K562 (cell line): ENCODE measurements at regions not wholly inside any gene's neighbourhood (a gene's known extent, or its start where the extent isn't known, plus 50 kb on each side); places are given as distances from the start of the nearest gene placed in this dataset.

Source experiments
- ATAC-seq: fragments of 200-7000 bp; cut with Tn5 transposase; 3 replicates; pipeline ENCODE4 v1.9.1; 2020; ENCODE audit warnings: moderate library complexity
- BruUV-seq: library from RNA; stranded (reverse); fragments of 400-500 nt; replicated peaks from 2 replicates; lab custom pipeline; 2021; lab: Mats Ljungman, UMichigan
- CTCF ChIA-PET: fragments of 300-600 bp; formaldehyde crosslinking; extraction: SDS; loops from one replicate; lab custom pipeline; 2021; ENCODE audit warnings: low intra/inter-chr PET ratio; lab: Yijun Ruan, JAX
- POLR2A ChIA-PET: fragments of 300-600, 350-650 bp; sonication (Branson Sonifier 250); formaldehyde crosslinking; extraction: SDS; loops from one replicate; lab custom pipeline; 2021; ENCODE audit warnings: antibody characterized with exemption, inconsistent platforms; lab: Yijun Ruan, JAX
- DNase-seq, 4 experiments: peaks; one replicate each; pipeline versions ENCODE4 v3.0.0 to v3.0.0-alpha.2; 2011 to 2018; ENCODE audit warnings: low spot score in 3 of 4, mixed read lengths in 3 of 4; ENCODE audit errors: extremely low read depth in 1 of 4
- FAIRE-seq: peaks from 2 replicates; lab custom pipeline; 2011; peaks lifted over from hg19 to GRCh38; lab: Jason Lieb, UNC
- H2AFZ ChIP-seq: 2 replicates; pipeline ENCODE4 v1.6.0; 2011; ENCODE audit warnings: low read depth, low read length, control low read depth, inconsistent platforms
- H3K27ac ChIP-seq: fragments of 200-600 bp; 3 replicates; pipeline ENCODE4 v1.8.0; 2011; ENCODE audit warnings: low read depth, mild to moderate bottlenecking, control low read depth, inconsistent platforms, low read length, moderate library complexity, mixed read lengths; ENCODE audit errors: extremely low read depth
- H3K27me3 ChIP-seq, 2 experiments: fragments of 300-600 bp in 1 of 2; 2 replicates in 1 of 2; 3 replicates in 1 of 2; pipeline versions ENCODE4 v1.6.0 to v1.8.0; 2011; ENCODE audit warnings: inconsistent platforms in 2 of 2, low read length in 2 of 2, mild to moderate bottlenecking in 1 of 2, mixed read lengths in 1 of 2, moderate library complexity in 1 of 2; ENCODE audit not compliant: control insufficient read depth in 2 of 2, insufficient read depth in 2 of 2
- H3K36me3 ChIP-seq: fragments of 300-600 bp; 3 replicates; pipeline ENCODE4 v1.8.0; 2011; ENCODE audit warnings: mild to moderate bottlenecking, low read length, inconsistent platforms; ENCODE audit not compliant: control insufficient read depth, insufficient read depth
- H3K4me1 ChIP-seq, 2 experiments: fragments of 200-600 bp in 1 of 2; replicated peaks in 1 of 2; 2 replicates in 1 of 2; 3 replicates in 1 of 2; pipeline versions ENCODE4 v1.5.1 to v1.8.0; 2011; ENCODE audit warnings: inconsistent platforms in 2 of 2, low read length in 2 of 2, mild to moderate bottlenecking in 1 of 2, mixed read lengths in 1 of 2, moderate library complexity in 1 of 2; ENCODE audit not compliant: control insufficient read depth in 2 of 2, insufficient read depth in 2 of 2
- H3K4me2 ChIP-seq: 2 replicates; pipeline ENCODE4 v1.6.1; 2011; ENCODE audit warnings: low read length, control low read depth, inconsistent platforms, mixed read lengths; ENCODE audit not compliant: insufficient read depth
- H3K4me3 ChIP-seq: fragments of 200-600 bp; sonication (generic), shearing (Covaris generic); 2 replicates; pipeline ENCODE4 v1.5.1; 2016; ENCODE audit warnings: control low read depth, inconsistent platforms
- H3K79me2 ChIP-seq: fragments of 200-600 bp; 3 replicates; pipeline ENCODE4 v1.8.0; 2011; ENCODE audit warnings: low read length, inconsistent platforms; ENCODE audit not compliant: control insufficient read depth, insufficient read depth
- H3K9ac ChIP-seq, 2 experiments: 2 replicates each; pipeline versions ENCODE4 v1.6.0 to v1.6.1; 2011; ENCODE audit warnings: low read depth in 2 of 2, low read length in 2 of 2, control low read depth in 1 of 2, inconsistent platforms in 1 of 2, mild to moderate bottlenecking in 1 of 2, mixed read lengths in 1 of 2; ENCODE audit not compliant: insufficient read depth in 1 of 2
- H3K9me1 ChIP-seq: one replicate; pipeline ENCODE4 v1.6.0; 2011; ENCODE audit warnings: inconsistent platforms, mild to moderate bottlenecking, low read length, moderate library complexity; ENCODE audit not compliant: control insufficient read depth, insufficient read depth
- H3K9me3 ChIP-seq: replicated peaks from 2 replicates; pipeline ENCODE4 v1.5.1; 2011; ENCODE audit warnings: low read depth, low read length, inconsistent platforms; ENCODE audit not compliant: control insufficient read depth, insufficient read depth
- H4K20me1 ChIP-seq: replicated peaks from 2 replicates; pipeline ENCODE4 v1.6.1; 2011; ENCODE audit warnings: low read length, inconsistent platforms, mixed read lengths; ENCODE audit not compliant: control insufficient read depth, insufficient read depth
- EP300 ChIP-seq: IDR thresholded peaks from 2 replicates; pipeline ENCODE4 v1.6.1; 2012; ENCODE audit warnings: low read length, improper control_type of control experiment
- ESRRA ChIP-seq: fragments of 450-650 bp; IDR thresholded peaks from 2 replicates; pipeline ENCODE4 v1.6.1; 2014; ENCODE audit warnings: low read depth, mild to moderate bottlenecking, moderate library complexity, borderline replicate concordance
- HDAC1 ChIP-seq, 2 experiments: fragments of 450-650 bp; IDR thresholded peaks; 2 replicates each; pipeline ENCODE4 v1.6.1; 2016 to 2017; ENCODE audit warnings: inconsistent platforms in 1 of 2, mild to moderate bottlenecking in 1 of 2, moderate library complexity in 1 of 2
- ILK ChIP-seq: fragments of 450-650 bp; IDR thresholded peaks from 2 replicates; pipeline ENCODE4 v1.6.1; 2016; ENCODE audit warnings: missing genetic modification characterization, low read depth, mild to moderate bottlenecking, missing compliant biosample characterization, moderate library complexity, borderline replicate concordance
- MYC ChIP-seq, 2 experiments: fragments of 250-450 bp in 1 of 2; sonication (Bioruptor Pico) in 1 of 2; IDR thresholded peaks; 2 replicates each; pipeline versions ENCODE4 v1.5.1 to v1.6.1; 2012 to 2021; ENCODE audit warnings: low read depth in 2 of 2, borderline replicate concordance in 1 of 2, improper control_type of control experiment in 1 of 2, low read length in 1 of 2, mild to moderate bottlenecking in 1 of 2, moderate library complexity in 1 of 2
- PHF20 ChIP-seq: fragments of 450-650 bp; IDR thresholded peaks from 2 replicates; pipeline ENCODE4 v1.6.1; 2018; ENCODE audit not compliant: partially characterized antibody
- PTRF ChIP-seq: fragments of 450-650 bp; IDR thresholded peaks from 2 replicates; pipeline ENCODE4 v1.6.1; 2016; ENCODE audit warnings: mild to moderate bottlenecking, missing genetic modification characterization, missing compliant biosample characterization
- SAFB2 ChIP-seq: fragments of 200-400 bp; formaldehyde crosslinking; IDR thresholded peaks from 2 replicates; pipeline ENCODE4 v1.6.1; 2018; ENCODE audit warnings: borderline replicate concordance, low read length, low read depth, moderate library complexity; ENCODE audit not compliant: severe bottlenecking
- SIN3A ChIP-seq, 2 experiments: fragments of 150-350 bp in 1 of 2; IDR thresholded peaks; 2 replicates each; pipeline ENCODE4 v1.6.1; 2011 to 2016; ENCODE audit warnings: borderline replicate concordance in 2 of 2, low read depth in 2 of 2, low read length in 2 of 2, mild to moderate bottlenecking in 2 of 2, moderate library complexity in 2 of 2; ENCODE audit not compliant: control insufficient read depth in 1 of 2
- SMARCB1 ChIP-seq: IDR thresholded peaks from 2 replicates; pipeline ENCODE4 v1.6.1; 2011; ENCODE audit warnings: improper control_type of control experiment, low read depth; ENCODE audit not compliant: insufficient read length
- WHSC1 ChIP-seq: IDR thresholded peaks from one replicate; pipeline ENCODE4 v1.6.1; 2012; ENCODE audit warnings: low read length, control low read depth, inconsistent platforms
- ZNF583 ChIP-seq: fragments of 250-450 bp; sonication (Bioruptor Pico); IDR thresholded peaks from 2 replicates; pipeline ENCODE4 v1.4.0; 2020
- WGBS: fragments of 100-300 bp; shearing (Covaris generic); methylation state at CpG from one replicate; pipeline ENCODE4 v1.1.6; 2016; ENCODE audit warnings: low coverage, mixed read lengths; ENCODE audit not compliant: insufficient coverage; ENCODE audit errors: missing lambda C conversion rate; 5-methylcytosine and 5-hydroxymethylcytosine counted together
- in situ Hi-C: fragments of 300-500 bp; cut with MboI; formaldehyde crosslinking; loops from 4 replicates; pipeline ENCODE4 v1.15.0; 2018; ENCODE audit warnings: inconsistent platforms, mixed read lengths
- intact Hi-C: fragments of 100-400 bp; cut with micrococcal nuclease; formaldehyde crosslinking; loops from 2 replicates; pipeline ENCODE4 v1.14.2; 2022
- TF ChIP-seq, protein P1 (sequence below): fragments of 150-350 bp; IDR thresholded peaks from 2 replicates; pipeline ENCODE4 v1.6.1; 2014; ENCODE audit warnings: low read depth, mild to moderate bottlenecking, low read length, borderline replicate concordance
- TF ChIP-seq, protein P2 (sequence below): fragments of 250-450 bp; sonication (Bioruptor Pico); IDR thresholded peaks from 2 replicates; pipeline ENCODE4 v1.5.1; 2021; ENCODE audit warnings: mild to moderate bottlenecking

DNA sequence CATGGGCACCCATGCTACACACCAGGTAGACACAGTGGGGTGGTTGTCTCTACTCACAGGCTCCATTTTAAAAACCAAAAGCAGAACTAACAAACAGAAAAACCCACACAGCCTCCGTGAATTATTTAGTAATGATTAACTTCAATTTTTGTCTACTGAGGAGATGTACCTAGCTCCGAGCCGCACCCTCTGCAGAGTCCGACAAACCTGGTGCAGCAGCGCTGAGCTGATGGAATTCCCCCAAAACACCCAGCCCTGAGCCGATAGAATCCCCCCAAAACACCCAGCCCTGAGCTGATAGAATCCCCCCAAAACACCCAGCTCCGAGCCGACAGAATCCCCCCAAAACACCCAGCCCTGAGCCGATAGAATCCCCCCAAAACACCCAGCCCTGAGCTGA, 927.0 kb downstream of the BRD1 start:
- ATAC-seq (no peak), DNase-seq (no peak), FAIRE-seq (no peak)
- H2AFZ ChIP-seq, result no peak overlapping the region
- intact Hi-C loops, result no loop called here
- ChIA-PET POLR2A (no interaction called here), CTCF (no interaction called here)
- WGBS, result 11% methylated on average over 2 of the region's 9 CpGs
- no TSS peak for BruUV-seq
- H3K9ac ChIP-seq, result no peak overlapping the region
- no peak overlapping the region for H3K4me2 ChIP-seq
- H3K79me2 ChIP-seq, result no peaks in the 10 kb centered on the region
- H4K20me1 ChIP-seq, result no peaks in the 10 kb centered on the region; the same call in 1 of the 2 replicates
- H3K4me3 ChIP-seq, result no peak overlapping the region
- no peak overlapping the region for H3K27ac ChIP-seq
- H3K4me1 ChIP-seq, result no peaks in the 10 kb centered on the region
- no peaks in the 10 kb centered on the region for H3K36me3 ChIP-seq
- H3K27me3 ChIP-seq, result peaks cover 0 to 18% of the 10 kb centered on the region in 2 experiments; a peak in 2 of 5 replicates
- no peak for TF ChIP-seq PHF20
- no peak for TF ChIP-seq ESRRA
- TF ChIP-seq WHSC1, result no peak
- no peak for TF ChIP-seq SIN3A (IDR thresholded peaks at IDR 0.05; ENCODE audit: borderline replicate concordance in 2 of 2, control insufficient read depth in 1 of 2, low read depth in 2 of 2, low read length in 2 of 2)
- no peak for TF ChIP-seq SMARCB1
- TF ChIP-seq, protein P1, sequence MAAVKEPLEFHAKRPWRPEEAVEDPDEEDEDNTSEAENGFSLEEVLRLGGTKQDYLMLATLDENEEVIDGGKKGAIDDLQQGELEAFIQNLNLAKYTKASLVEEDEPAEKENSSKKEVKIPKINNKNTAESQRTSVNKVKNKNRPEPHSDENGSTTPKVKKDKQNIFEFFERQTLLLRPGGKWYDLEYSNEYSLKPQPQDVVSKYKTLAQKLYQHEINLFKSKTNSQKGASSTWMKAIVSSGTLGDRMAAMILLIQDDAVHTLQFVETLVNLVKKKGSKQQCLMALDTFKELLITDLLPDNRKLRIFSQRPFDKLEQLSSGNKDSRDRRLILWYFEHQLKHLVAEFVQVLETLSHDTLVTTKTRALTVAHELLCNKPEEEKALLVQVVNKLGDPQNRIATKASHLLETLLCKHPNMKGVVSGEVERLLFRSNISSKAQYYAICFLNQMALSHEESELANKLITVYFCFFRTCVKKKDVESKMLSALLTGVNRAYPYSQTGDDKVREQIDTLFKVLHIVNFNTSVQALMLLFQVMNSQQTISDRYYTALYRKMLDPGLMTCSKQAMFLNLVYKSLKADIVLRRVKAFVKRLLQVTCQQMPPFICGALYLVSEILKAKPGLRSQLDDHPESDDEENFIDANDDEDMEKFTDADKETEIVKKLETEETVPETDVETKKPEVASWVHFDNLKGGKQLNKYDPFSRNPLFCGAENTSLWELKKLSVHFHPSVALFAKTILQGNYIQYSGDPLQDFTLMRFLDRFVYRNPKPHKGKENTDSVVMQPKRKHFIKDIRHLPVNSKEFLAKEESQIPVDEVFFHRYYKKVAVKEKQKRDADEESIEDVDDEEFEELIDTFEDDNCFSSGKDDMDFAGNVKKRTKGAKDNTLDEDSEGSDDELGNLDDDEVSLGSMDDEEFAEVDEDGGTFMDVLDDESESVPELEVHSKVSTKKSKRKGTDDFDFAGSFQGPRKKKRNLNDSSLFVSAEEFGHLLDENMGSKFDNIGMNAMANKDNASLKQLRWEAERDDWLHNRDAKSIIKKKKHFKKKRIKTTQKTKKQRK, result no peak
- TF ChIP-seq PTRF (tag), result no peak
- TF ChIP-seq EP300, result no peak
- TF ChIP-seq, protein P2, sequence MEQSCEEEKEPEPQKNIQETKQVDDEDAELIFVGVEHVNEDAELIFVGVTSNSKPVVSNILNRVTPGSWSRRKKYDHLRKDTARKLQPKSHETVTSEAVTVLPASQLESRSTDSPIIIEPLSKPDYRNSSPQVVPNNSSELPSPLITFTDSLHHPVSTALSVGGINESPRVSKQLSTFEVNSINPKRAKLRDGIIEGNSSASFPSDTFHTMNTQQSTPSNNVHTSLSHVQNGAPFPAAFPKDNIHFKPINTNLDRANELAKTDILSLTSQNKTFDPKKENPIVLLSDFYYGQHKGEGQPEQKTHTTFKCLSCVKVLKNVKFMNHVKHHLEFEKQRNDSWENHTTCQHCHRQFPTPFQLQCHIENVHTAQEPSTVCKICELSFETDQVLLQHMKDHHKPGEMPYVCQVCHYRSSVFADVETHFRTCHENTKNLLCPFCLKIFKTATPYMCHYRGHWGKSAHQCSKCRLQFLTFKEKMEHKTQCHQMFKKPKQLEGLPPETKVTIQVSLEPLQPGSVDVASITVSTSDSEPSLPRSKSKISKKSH (CRISPR knock-in tag), result no peak
- no peak for TF ChIP-seq HDAC1 (IDR thresholded peaks at IDR 0.05)
- no peak for TF ChIP-seq ZNF583 (CRISPR knock-in tag)
- TF ChIP-seq MYC (IDR thresholded peaks at IDR 0.05; ENCODE audit: low read depth, low read length), result no peak
- no peak for TF ChIP-seq MYC (CRISPR knock-in tag; IDR thresholded peaks at IDR 0.05; ENCODE audit: borderline replicate concordance, low read depth)
- TF ChIP-seq ILK (tag), result no peak
- TF ChIP-seq SAFB2, result no peak
- in situ Hi-C loops, result no loop called here
- H3K9me3 ChIP-seq, result no peaks in the 10 kb centered on the region
- no peaks in the 10 kb centered on the region for H3K9me1 ChIP-seq
